GM23248 (cell line): ENCODE measurements at regions not wholly inside any gene's neighbourhood (a gene's known extent, or its start where the extent isn't known, plus 50 kb on each side); places are given as distances from the start of the nearest gene placed in this dataset.

Source experiments
- EZH2 ChIP-seq: fragments of 200-600 bp; sonication (generic); IDR thresholded peaks from 2 replicates; pipeline ENCODE4 v1.6.1; 2018; ENCODE audit warnings: antibody characterized with exemption, mild to moderate bottlenecking; ENCODE audit not compliant: insufficient read depth, poor library complexity, severe bottlenecking
- EZH2phosphoT487 ChIP-seq: fragments of 200-600 bp; sonication (generic); IDR thresholded peaks from 2 replicates; pipeline ENCODE4 v1.6.1; 2018; ENCODE audit warnings: antibody characterized with exemption, moderate library complexity, mild to moderate bottlenecking, low read depth; ENCODE audit not compliant: insufficient read depth

DNA sequence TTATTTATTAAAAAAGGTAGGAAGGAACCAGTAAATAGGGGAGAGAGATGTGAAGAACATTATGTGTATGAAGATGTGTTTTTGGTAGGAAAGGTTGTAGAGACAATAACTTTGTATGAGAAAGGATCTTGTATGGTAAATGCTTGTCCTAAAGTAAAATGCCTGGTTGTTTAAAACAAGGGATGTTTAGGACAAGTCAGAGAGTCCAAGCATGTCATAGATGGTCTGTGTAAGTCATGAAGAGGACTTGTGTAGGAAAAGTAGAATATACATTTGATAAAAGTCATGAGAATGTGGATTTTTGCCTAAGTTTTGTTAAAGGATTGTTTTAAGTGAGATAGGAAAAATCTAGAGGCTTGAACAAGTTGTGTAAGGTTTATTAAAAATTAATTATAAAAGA is 325.1 kb downstream of the CDH26 start:
- TF ChIP-seq EZH2, result no peak
- no peak for TF ChIP-seq EZH2phosphoT487
